Activated CD4-positive, alpha-beta memory T cell treated with anti-CD3 and anti-CD28 coated beads, Interleukin-2, amount 10 ng/mL, durations not matched to agents 7 days and 5 days (primary cell): ENCODE measurements at regions not wholly inside any gene's neighbourhood (a gene's known extent, or its start where the extent isn't known, plus 50 kb on each side); places are given as distances from the start of the nearest gene placed in this dataset.

ENCODE experiments used
- CTCF ChIA-PET: fragments of 350-600 bp; sonication (Branson Sonifier 250); formaldehyde crosslinking; loops from one replicate; lab custom pipeline; 2021; ENCODE audit warnings: antibody characterized with exemption, inconsistent platforms; lab: Charles Lee
- POLR2A ChIA-PET: fragments of 350-600 bp; sonication (Branson Sonifier 250); formaldehyde crosslinking; loops from one replicate; lab custom pipeline; 2021; ENCODE audit warnings: antibody characterized with exemption; lab: Charles Lee
- DNase-seq: peaks from one replicate; pipeline ENCODE4 v3.0.0-alpha.2; 2020
- H3K27ac Mint-ChIP-seq: one replicate; pipeline ENCODE4 v1.8.0; 2021; ENCODE audit warnings: mild to moderate bottlenecking, mixed read lengths
- H3K27me3 Mint-ChIP-seq: one replicate; pipeline ENCODE4 v1.8.0; 2021; ENCODE audit warnings: mixed read lengths
- H3K36me3 Mint-ChIP-seq: one replicate; pipeline ENCODE4 v1.8.0; 2021; ENCODE audit warnings: low read depth, mixed read lengths
- H3K4me1 Mint-ChIP-seq: one replicate; pipeline ENCODE4 v1.8.0; 2021; ENCODE audit warnings: mixed read lengths
- H3K4me3 Mint-ChIP-seq: one replicate; pipeline ENCODE4 v1.8.0; 2021; ENCODE audit warnings: mild to moderate bottlenecking, mixed read lengths
- H3K9me3 Mint-ChIP-seq: one replicate; pipeline ENCODE4 v1.8.0; 2021; ENCODE audit warnings: mixed read lengths

GRCh38 chr2:138275881-138276280 lies 225.7 kb upstream of the SPOPL start:
- no peak overlapping the region for H3K27ac Mint-ChIP-seq
- no peak for DNase-seq
- H3K36me3 Mint-ChIP-seq: no peaks in the 10 kb centered on the region
- no peaks in the 10 kb centered on the region for H3K4me1 Mint-ChIP-seq
- no peaks in the 10 kb centered on the region for H3K9me3 Mint-ChIP-seq
- H3K27me3 Mint-ChIP-seq: no peaks in the 10 kb centered on the region
- ChIA-PET CTCF (no interaction called here), POLR2A (no interaction called here)
- no peak overlapping the region for H3K4me3 Mint-ChIP-seq

GRCh38 chr2:138276339-138276738 lies 225.2 kb upstream of the SPOPL start:
- ChIA-PET POLR2A (no interaction called here), CTCF (no interaction called here)
- H3K4me3 Mint-ChIP-seq: no peak overlapping the region
- H3K27ac Mint-ChIP-seq: no peak overlapping the region
- DNase-seq: no peak
- H3K4me1 Mint-ChIP-seq: no peaks in the 10 kb centered on the region
- no peaks in the 10 kb centered on the region for H3K9me3 Mint-ChIP-seq
- no peaks in the 10 kb centered on the region for H3K27me3 Mint-ChIP-seq
- no peaks in the 10 kb centered on the region for H3K36me3 Mint-ChIP-seq

- Mint-ChIP-seq H3K36me3 (no peaks in the 10 kb centered on the region), H3K4me3 (no peak overlapping the region), H3K9me3 (no peaks in the 10 kb centered on the region), H3K27ac (no peak overlapping the region), H3K27me3 (no peaks in the 10 kb centered on the region), H3K4me1 (no peaks in the 10 kb centered on the region)
- ChIA-PET POLR2A (no interaction called here), CTCF (no interaction called here)
- no peak for DNase-seq
Observed at GRCh38 chr2:138277062-138277461, 224.5 kb upstream of the SPOPL start.

- no peaks in the 10 kb centered on the region for H3K4me1 Mint-ChIP-seq
- DNase-seq: no peak
- no peaks in the 10 kb centered on the region for H3K36me3 Mint-ChIP-seq
- ChIA-PET CTCF (no interaction called here), POLR2A (no interaction called here)
- H3K27ac Mint-ChIP-seq: no peak overlapping the region
- no peak overlapping the region for H3K4me3 Mint-ChIP-seq
- H3K27me3 Mint-ChIP-seq: no peaks in the 10 kb centered on the region
- H3K9me3 Mint-ChIP-seq: no peaks in the 10 kb centered on the region
Observed at GRCh38 chr2:138279871-138280270, 221.7 kb upstream of the SPOPL start.

- H3K27me3 Mint-ChIP-seq: no peaks in the 10 kb centered on the region
Observed at GRCh38 chr2:138280999-138281695, 220.4 kb upstream of the SPOPL start.

GRCh38 chr2:138282014-138282672 lies 219.4 kb upstream of the SPOPL start:
- no peak for DNase-seq
- no peaks in the 10 kb centered on the region for H3K27me3 Mint-ChIP-seq
- H3K36me3 Mint-ChIP-seq: no peaks in the 10 kb centered on the region
- peaks cover 2% of the 10 kb centered on the region for H3K9me3 Mint-ChIP-seq
- H3K4me1 Mint-ChIP-seq: no peaks in the 10 kb centered on the region
- H3K27ac Mint-ChIP-seq: no peak overlapping the region
- POLR2A ChIA-PET: no interaction called here
- H3K4me3 Mint-ChIP-seq: no peak overlapping the region
- CTCF ChIA-PET: no interaction called here

More at GRCh38 chr2:138280999-138281695, 220.4 kb upstream of the SPOPL start:
- peaks cover 2% of the 10 kb centered on the region for H3K9me3 Mint-ChIP-seq
- ChIA-PET CTCF (no interaction called here), POLR2A (no interaction called here)
- no peaks in the 10 kb centered on the region for H3K36me3 Mint-ChIP-seq
- no peak overlapping the region for H3K4me3 Mint-ChIP-seq
- H3K27ac Mint-ChIP-seq: no peak overlapping the region
- no peak for DNase-seq
- no peaks in the 10 kb centered on the region for H3K4me1 Mint-ChIP-seq

GRCh38 chr2:138291805-138292204 lies 209.8 kb upstream of the SPOPL start:
- no peaks in the 10 kb centered on the region for H3K4me1 Mint-ChIP-seq
- CTCF ChIA-PET: no interaction called here
- no peak for DNase-seq
- H3K9me3 Mint-ChIP-seq: peaks cover 8% of the 10 kb centered on the region
- H3K4me3 Mint-ChIP-seq: no peak overlapping the region
- H3K36me3 Mint-ChIP-seq: no peaks in the 10 kb centered on the region
- POLR2A ChIA-PET: no interaction called here
- H3K27ac Mint-ChIP-seq: no peak overlapping the region
- no peaks in the 10 kb centered on the region for H3K27me3 Mint-ChIP-seq

- H3K4me1 Mint-ChIP-seq: no peaks in the 10 kb centered on the region
- no peak overlapping the region for H3K27ac Mint-ChIP-seq
- ChIA-PET POLR2A (no interaction called here), CTCF (no interaction called here)
- no peak for DNase-seq
- H3K9me3 Mint-ChIP-seq: peaks cover 6% of the 10 kb centered on the region
- H3K27me3 Mint-ChIP-seq: no peaks in the 10 kb centered on the region
- no peaks in the 10 kb centered on the region for H3K36me3 Mint-ChIP-seq
- H3K4me3 Mint-ChIP-seq: no peak overlapping the region
Observed at GRCh38 chr2:138293045-138293444, 208.5 kb upstream of the SPOPL start.

- CTCF ChIA-PET: no interaction called here
- no peaks in the 10 kb centered on the region for H3K36me3 Mint-ChIP-seq
- H3K27ac Mint-ChIP-seq: no peak overlapping the region
- no peaks in the 10 kb centered on the region for H3K27me3 Mint-ChIP-seq
- DNase-seq: no peak
- H3K4me3 Mint-ChIP-seq: no peak overlapping the region
- POLR2A ChIA-PET: no interaction called here
- H3K4me1 Mint-ChIP-seq: no peaks in the 10 kb centered on the region
- H3K9me3 Mint-ChIP-seq: peaks cover 3% of the 10 kb centered on the region
Observed at GRCh38 chr2:138293549-138293948, 208.0 kb upstream of the SPOPL start.

GRCh38 chr2:138294451-138294850 lies 207.1 kb upstream of the SPOPL start:
- H3K4me3 Mint-ChIP-seq: no peak overlapping the region
- no peak overlapping the region for H3K27ac Mint-ChIP-seq
- no peaks in the 10 kb centered on the region for H3K4me1 Mint-ChIP-seq
- no peaks in the 10 kb centered on the region for H3K36me3 Mint-ChIP-seq
- no peak for DNase-seq
- H3K9me3 Mint-ChIP-seq: no peaks in the 10 kb centered on the region
- CTCF ChIA-PET: no interaction called here
- H3K27me3 Mint-ChIP-seq: no peaks in the 10 kb centered on the region
- POLR2A ChIA-PET: no interaction called here

- DNase-seq: no peak
- Mint-ChIP-seq H3K4me3 (no peak overlapping the region), H3K4me1 (no peaks in the 10 kb centered on the region), H3K27me3 (no peaks in the 10 kb centered on the region), H3K9me3 (no peaks in the 10 kb centered on the region), H3K36me3 (no peaks in the 10 kb centered on the region), H3K27ac (no peak overlapping the region)
- ChIA-PET CTCF (no interaction called here), POLR2A (no interaction called here)
Observed at GRCh38 chr2:138296365-138296764, 205.2 kb upstream of the SPOPL start.

GRCh38 chr2:138298120-138298814 lies 203.3 kb upstream of the SPOPL start:
- POLR2A ChIA-PET: no interaction called here
- DNase-seq: no peak
- CTCF ChIA-PET: no interaction called here
- Mint-ChIP-seq H3K27me3 (no peaks in the 10 kb centered on the region), H3K4me1 (no peaks in the 10 kb centered on the region), H3K4me3 (no peak overlapping the region), H3K36me3 (no peaks in the 10 kb centered on the region), H3K9me3 (no peaks in the 10 kb centered on the region), H3K27ac (no peak overlapping the region)

GRCh38 chr2:138298900-138299299 lies 202.7 kb upstream of the SPOPL start:
- H3K4me3 Mint-ChIP-seq: no peak overlapping the region
- no peaks in the 10 kb centered on the region for H3K27me3 Mint-ChIP-seq
- no peak overlapping the region for H3K27ac Mint-ChIP-seq
- DNase-seq: no peak
- no peaks in the 10 kb centered on the region for H3K4me1 Mint-ChIP-seq
- ChIA-PET CTCF (no interaction called here), POLR2A (no interaction called here)
- no peaks in the 10 kb centered on the region for H3K36me3 Mint-ChIP-seq
- no peaks in the 10 kb centered on the region for H3K9me3 Mint-ChIP-seq
